SK-N-MC (cell line): ENCODE measurements at regions not wholly inside any gene's neighbourhood (a gene's known extent, or its start where the extent isn't known, plus 50 kb on each side); places are given as distances from the start of the nearest gene placed in this dataset.

Experiments
- EZH2 ChIP-seq: fragments of 200-600 bp; sonication (generic); IDR thresholded peaks from one replicate; pipeline ENCODE4 v1.6.1; 2017; ENCODE audit warnings: antibody characterized with exemption
- POLR2AphosphoS5 ChIP-seq: IDR thresholded peaks from 2 replicates; pipeline ENCODE4 v1.6.1; 2012; ENCODE audit warnings: mild to moderate bottlenecking, low read depth, low read length, borderline replicate concordance

DNA sequence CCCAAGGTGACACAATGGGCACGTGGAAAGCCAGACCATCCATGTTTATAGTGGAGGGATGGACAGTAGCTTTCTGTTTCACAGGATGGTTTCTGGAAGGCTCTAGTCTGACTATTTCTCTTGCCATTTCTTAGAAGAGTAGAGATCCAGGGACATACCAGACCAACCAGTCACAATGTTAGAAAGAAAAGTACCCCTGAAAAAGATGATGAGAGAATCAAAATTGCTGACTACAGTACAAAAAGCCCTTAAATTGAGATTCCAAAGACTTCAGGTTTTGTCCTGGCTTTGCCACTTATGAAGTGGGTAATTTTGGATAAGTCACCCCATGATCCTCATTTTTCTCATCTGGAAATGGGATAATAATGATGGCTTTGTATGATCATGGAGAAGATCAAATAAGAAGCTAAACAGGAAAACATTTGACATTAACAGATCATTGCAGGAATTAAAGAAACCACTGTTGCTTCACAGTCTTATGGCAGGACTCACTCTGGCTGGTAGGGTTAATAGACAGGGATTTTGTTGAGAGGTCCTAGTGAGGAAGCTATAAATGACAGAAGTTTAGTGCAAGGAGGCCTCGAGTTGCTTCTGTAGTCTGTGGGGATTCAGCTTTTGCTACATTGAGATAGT lies 386.0 kb downstream of the IRS1 start:
- TF ChIP-seq EZH2 (no peak), POLR2AphosphoS5 (no peak)
